SK-N-SH (cell line): ENCODE measurements at regions not wholly inside any gene's neighbourhood (a gene's known extent, or its start where the extent isn't known, plus 50 kb on each side); places are given as distances from the start of the nearest gene placed in this dataset.

ENCODE experiments used
- CTCF ChIA-PET: fragments of 300-600, 350-600 bp; formaldehyde crosslinking; extraction: SDS; loops from one replicate; lab custom pipeline; 2021; lab: Yijun Ruan, JAX
- POLR2A ChIA-PET: fragments of 350-600 bp; sonication (Branson Sonifier 250); formaldehyde crosslinking; extraction: SDS; loops from one replicate; lab custom pipeline; 2020; ENCODE audit warnings: antibody characterized with exemption, inconsistent platforms; lab: Yijun Ruan, JAX
- DNase-seq: peaks from one replicate; pipeline ENCODE4 v3.0.0; 2012
- H2AFZ ChIP-seq: fragments of 200-600 bp; sonication (generic); 2 replicates; pipeline ENCODE4 v1.8.1; 2016; ENCODE audit warnings: antibody characterized with exemption, mild to moderate bottlenecking, low read depth
- H3F3A ChIP-seq: fragments of 200-600 bp; sonication (generic); replicated peaks from 2 replicates; pipeline ENCODE3; 2016; ENCODE audit warnings: antibody characterized with exemption, mild to moderate bottlenecking; ENCODE audit not compliant: insufficient read depth
- H3K27ac ChIP-seq, 2 experiments: fragments of 200-500 bp in 1 of 2; fragments of 200-600 bp in 1 of 2; sonication (Bioruptor generic) in 1 of 2; sonication (generic), shearing (Covaris generic) in 1 of 2; 2 replicates each; pipeline versions ENCODE4 v1.5.1 to v1.6.1; 2014 to 2016; ENCODE audit warnings: low read depth in 2 of 2, inconsistent platforms in 1 of 2, low read length in 1 of 2, mild to moderate bottlenecking in 1 of 2, mixed read lengths in 1 of 2
- H3K27me3 ChIP-seq: fragments of 200-600 bp; sonication (generic), shearing (Covaris generic); 2 replicates; pipeline ENCODE4 v1.6.1; 2016; ENCODE audit warnings: mixed run types; ENCODE audit not compliant: insufficient read depth
- H3K36me3 ChIP-seq, 2 experiments: fragments of 200-500 bp in 1 of 2; fragments of 200-600 bp in 1 of 2; sonication (Bioruptor generic) in 1 of 2; sonication (generic) in 1 of 2; replicated peaks in 1 of 2; 2 replicates each; pipeline versions ENCODE3 to v1.5.1; 2014 to 2016; ENCODE audit warnings: low read length in 1 of 2, mild to moderate bottlenecking in 1 of 2; ENCODE audit not compliant: insufficient read depth in 2 of 2, control insufficient read depth in 1 of 2
- H3K4me1 ChIP-seq, 2 experiments: fragments of 200-500 bp in 1 of 2; fragments of 200-600 bp in 1 of 2; sonication (Bioruptor generic) in 1 of 2; sonication (generic), shearing (Covaris generic) in 1 of 2; 2 replicates each; pipeline versions ENCODE4 v1.5.1 to v1.6.1; 2014 to 2016; ENCODE audit warnings: low read depth in 1 of 2, low read length in 1 of 2, mixed run types in 1 of 2; ENCODE audit not compliant: insufficient read depth in 2 of 2, control insufficient read depth in 1 of 2
- H3K4me2 ChIP-seq: fragments of 200-600 bp; sonication (generic), shearing (Covaris generic); 2 replicates; pipeline ENCODE4 v1.6.1; 2017; ENCODE audit warnings: mixed run types
- H3K4me3 ChIP-seq, 2 experiments: fragments of 200-500 bp in 1 of 2; fragments of 200-600 bp in 1 of 2; sonication (Bioruptor generic) in 1 of 2; sonication (generic), shearing (Covaris generic) in 1 of 2; 2 replicates each; pipeline versions ENCODE4 v1.5.1 to v1.8.1; 2014 to 2016; ENCODE audit warnings: low read depth in 2 of 2, inconsistent platforms in 1 of 2, low read length in 1 of 2, mild to moderate bottlenecking in 1 of 2, mixed read lengths in 1 of 2, moderate library complexity in 1 of 2
- H3K79me2 ChIP-seq: fragments of 200-600 bp; sonication (generic); 2 replicates; pipeline ENCODE4 v1.8.1; 2017; ENCODE audit warnings: mild to moderate bottlenecking; ENCODE audit not compliant: insufficient read depth
- H3K9ac ChIP-seq: fragments of 200-600 bp; sonication (generic); 2 replicates; pipeline ENCODE4 v1.6.1; 2017; ENCODE audit warnings: mixed run types
- H3K9me2 ChIP-seq: fragments of 200-600 bp; sonication (generic); 2 replicates; pipeline ENCODE4 v1.6.1; 2017; ENCODE audit warnings: mixed run types
- H3K9me3 ChIP-seq: fragments of 200-600 bp; sonication (generic); 2 replicates; pipeline ENCODE4 v1.6.1; 2017; ENCODE audit warnings: mixed run types, mild to moderate bottlenecking, moderate library complexity
- H4K20me1 ChIP-seq: fragments of 200-600 bp; sonication (generic); 2 replicates; pipeline ENCODE4 v1.6.1; 2017; ENCODE audit warnings: mild to moderate bottlenecking, mixed run types; ENCODE audit not compliant: insufficient read depth
- ELF1 ChIP-seq: IDR thresholded peaks from 2 replicates; pipeline ENCODE4 v1.4.0; 2012
- EZH2phosphoT487 ChIP-seq: fragments of 200-600 bp; sonication (generic); IDR thresholded peaks from 2 replicates; pipeline ENCODE4 v1.6.1; 2017; ENCODE audit warnings: low read depth, mixed run types, mild to moderate bottlenecking, antibody characterized with exemption, moderate library complexity, borderline replicate concordance
- FOSL2 ChIP-seq: IDR thresholded peaks from 2 replicates; pipeline ENCODE4 v1.4.0; 2012; ENCODE audit warnings: low read depth, mild to moderate bottlenecking, moderate library complexity, borderline replicate concordance
- FOXJ3 ChIP-seq: sonication (generic); formaldehyde crosslinking; IDR thresholded peaks from 2 replicates; pipeline ENCODE4 v1.5.1; 2020; ENCODE audit warnings: mild to moderate bottlenecking, missing genetic modification reagents
- FOXM1 ChIP-seq: IDR thresholded peaks from 2 replicates; pipeline ENCODE4 v1.4.0; 2012; ENCODE audit warnings: low read depth, mild to moderate bottlenecking
- GATA2 ChIP-seq: sonication (generic); formaldehyde crosslinking; IDR thresholded peaks from 2 replicates; pipeline ENCODE4 v1.5.0; 2020; ENCODE audit warnings: mild to moderate bottlenecking, missing genetic modification reagents
- MEF2A ChIP-seq: IDR thresholded peaks from 2 replicates; pipeline ENCODE4 v1.4.0; 2012; ENCODE audit warnings: low read depth, borderline replicate concordance
- NFIC ChIP-seq: IDR thresholded peaks from 2 replicates; pipeline ENCODE4 v1.4.0; 2012; ENCODE audit warnings: borderline replicate concordance
- NRF1 ChIP-seq: IDR thresholded peaks from 2 replicates; pipeline ENCODE4 v1.6.1; 2012; ENCODE audit warnings: low read depth, mild to moderate bottlenecking, low read length
- RAD21 ChIP-seq: IDR thresholded peaks from 2 replicates; pipeline ENCODE4 v1.6.1; 2012; ENCODE audit warnings: mild to moderate bottlenecking, low read length
- RCOR1 ChIP-seq: fragments of 150-350 bp; IDR thresholded peaks from 2 replicates; pipeline ENCODE4 v1.6.1; 2017; ENCODE audit warnings: antibody characterized with exemption, low read length
- RXRA ChIP-seq: IDR thresholded peaks from 2 replicates; pipeline ENCODE4 v1.4.0; 2012; ENCODE audit warnings: low read depth, mild to moderate bottlenecking, borderline replicate concordance
- SIN3A ChIP-seq: IDR thresholded peaks from 2 replicates; pipeline ENCODE4 v1.6.1; 2012; ENCODE audit warnings: low read depth, mild to moderate bottlenecking, low read length, moderate library complexity, borderline replicate concordance
- TAF1 ChIP-seq: IDR thresholded peaks from 2 replicates; pipeline ENCODE4 v1.6.1; 2012; ENCODE audit warnings: low read depth, mild to moderate bottlenecking, low read length, moderate library complexity, borderline replicate concordance
- TF ChIP-seq, protein P1 (sequence below): IDR thresholded peaks from 2 replicates; pipeline ENCODE4 v1.6.1; 2012; ENCODE audit warnings: mild to moderate bottlenecking, low read depth, low read length, moderate library complexity
- TF ChIP-seq, protein P2 (sequence below): IDR thresholded peaks from 2 replicates; pipeline ENCODE4; 2012
- TF ChIP-seq, protein P3 (sequence below): IDR thresholded peaks from 2 replicates; pipeline ENCODE4 v1.4.0; 2012; ENCODE audit warnings: low read depth, borderline replicate concordance
- TF ChIP-seq, protein P4 (sequence below): IDR thresholded peaks from 2 replicates; pipeline ENCODE4 v1.4.0; 2012; ENCODE audit warnings: low read depth
- TF ChIP-seq, protein P5 (sequence below): fragments of 150-350 bp; IDR thresholded peaks from 2 replicates; pipeline ENCODE4 v1.6.1; 2017; ENCODE audit warnings: antibody characterized with exemption, low read length, low read depth, borderline replicate concordance

DNA sequence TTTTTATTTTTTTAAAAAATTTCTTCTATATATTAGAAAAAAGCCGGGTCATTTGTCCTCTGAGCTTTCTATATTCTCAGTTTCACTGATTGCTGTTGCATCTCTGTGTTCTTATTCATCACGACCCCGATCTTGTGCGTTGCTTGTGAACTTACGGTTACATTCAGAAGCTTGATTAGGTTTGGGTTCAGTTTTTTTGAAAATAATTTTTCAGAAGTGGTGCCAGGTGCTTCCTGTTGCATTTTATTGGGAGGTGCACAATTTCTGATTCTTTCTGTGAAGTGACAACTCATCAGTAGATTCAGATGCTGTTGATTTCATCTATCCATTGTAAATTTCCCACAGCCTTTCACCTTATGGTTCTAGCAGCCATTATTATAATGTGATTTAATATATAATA lies 147.3 kb downstream of the INHBB start (continued):
- TF ChIP-seq, protein P1, sequence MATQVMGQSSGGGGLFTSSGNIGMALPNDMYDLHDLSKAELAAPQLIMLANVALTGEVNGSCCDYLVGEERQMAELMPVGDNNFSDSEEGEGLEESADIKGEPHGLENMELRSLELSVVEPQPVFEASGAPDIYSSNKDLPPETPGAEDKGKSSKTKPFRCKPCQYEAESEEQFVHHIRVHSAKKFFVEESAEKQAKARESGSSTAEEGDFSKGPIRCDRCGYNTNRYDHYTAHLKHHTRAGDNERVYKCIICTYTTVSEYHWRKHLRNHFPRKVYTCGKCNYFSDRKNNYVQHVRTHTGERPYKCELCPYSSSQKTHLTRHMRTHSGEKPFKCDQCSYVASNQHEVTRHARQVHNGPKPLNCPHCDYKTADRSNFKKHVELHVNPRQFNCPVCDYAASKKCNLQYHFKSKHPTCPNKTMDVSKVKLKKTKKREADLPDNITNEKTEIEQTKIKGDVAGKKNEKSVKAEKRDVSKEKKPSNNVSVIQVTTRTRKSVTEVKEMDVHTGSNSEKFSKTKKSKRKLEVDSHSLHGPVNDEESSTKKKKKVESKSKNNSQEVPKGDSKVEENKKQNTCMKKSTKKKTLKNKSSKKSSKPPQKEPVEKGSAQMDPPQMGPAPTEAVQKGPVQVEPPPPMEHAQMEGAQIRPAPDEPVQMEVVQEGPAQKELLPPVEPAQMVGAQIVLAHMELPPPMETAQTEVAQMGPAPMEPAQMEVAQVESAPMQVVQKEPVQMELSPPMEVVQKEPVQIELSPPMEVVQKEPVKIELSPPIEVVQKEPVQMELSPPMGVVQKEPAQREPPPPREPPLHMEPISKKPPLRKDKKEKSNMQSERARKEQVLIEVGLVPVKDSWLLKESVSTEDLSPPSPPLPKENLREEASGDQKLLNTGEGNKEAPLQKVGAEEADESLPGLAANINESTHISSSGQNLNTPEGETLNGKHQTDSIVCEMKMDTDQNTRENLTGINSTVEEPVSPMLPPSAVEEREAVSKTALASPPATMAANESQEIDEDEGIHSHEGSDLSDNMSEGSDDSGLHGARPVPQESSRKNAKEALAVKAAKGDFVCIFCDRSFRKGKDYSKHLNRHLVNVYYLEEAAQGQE, result no peak
- TF ChIP-seq RAD21 (no peak), RCOR1 (no peak), FOXM1 (no peak), EZH2phosphoT487 (no peak), RXRA (no peak), SIN3A (no peak), FOSL2 (no peak)

DNA sequence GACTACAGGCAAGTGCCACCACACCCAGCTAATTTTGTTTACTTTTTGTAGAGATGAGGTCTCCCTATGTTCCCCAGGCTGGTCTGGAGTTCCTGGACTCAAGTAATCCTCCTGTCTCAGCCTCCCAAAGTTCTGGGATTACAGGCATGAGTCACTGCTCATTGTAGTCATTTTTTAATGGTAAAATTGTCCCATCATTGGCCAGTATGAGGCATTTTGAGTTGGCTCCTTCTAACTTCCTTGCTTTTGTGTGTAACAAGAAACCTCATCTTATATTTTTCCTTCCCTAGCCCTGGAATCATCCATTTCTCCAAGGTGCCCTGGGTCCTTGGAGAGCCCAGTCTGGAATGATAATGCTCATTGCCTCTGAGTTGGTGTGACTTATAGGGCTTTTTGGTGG lies 148.5 kb downstream of the INHBB start:
- Histone ChIP-seq H3K27ac (no peak overlapping the region), H3K9me3 (no peaks in the 10 kb centered on the region), H2AFZ (no peak overlapping the region), H4K20me1 (no peaks in the 10 kb centered on the region), H3K9me2 (no peaks in the 10 kb centered on the region), H3K27me3 (peaks cover 21% of the 10 kb centered on the region; the same call in 1 of the 2 replicates), H3K4me3 (no peak overlapping the region), H3K9ac (no peak overlapping the region), H3K4me2 (no peak overlapping the region), H3K79me2 (no peaks in the 10 kb centered on the region), H3K4me1 (no peaks in the 10 kb centered on the region), H3F3A (no peaks in the 10 kb centered on the region), H3K36me3 (no peaks in the 10 kb centered on the region)
- POLR2A ChIA-PET, result no interaction called here
- no peak for DNase-seq
- CTCF ChIA-PET, result interaction anchor here (1.0 kb wide), 1 partner anchor 13 kb away, joined by 3 read pairs; no protein-coding TSS in a partner anchor
- TF ChIP-seq MEF2A (no peak), SIN3A (no peak), ELF1 (no peak), GATA2 (no peak), NRF1 (no peak), RAD21 (no peak), RCOR1 (no peak), NFIC (no peak), TAF1 (no peak), FOXM1 (no peak), FOXJ3 (CRISPR knock-in tag) (no peak)
- TF ChIP-seq, protein P2, sequence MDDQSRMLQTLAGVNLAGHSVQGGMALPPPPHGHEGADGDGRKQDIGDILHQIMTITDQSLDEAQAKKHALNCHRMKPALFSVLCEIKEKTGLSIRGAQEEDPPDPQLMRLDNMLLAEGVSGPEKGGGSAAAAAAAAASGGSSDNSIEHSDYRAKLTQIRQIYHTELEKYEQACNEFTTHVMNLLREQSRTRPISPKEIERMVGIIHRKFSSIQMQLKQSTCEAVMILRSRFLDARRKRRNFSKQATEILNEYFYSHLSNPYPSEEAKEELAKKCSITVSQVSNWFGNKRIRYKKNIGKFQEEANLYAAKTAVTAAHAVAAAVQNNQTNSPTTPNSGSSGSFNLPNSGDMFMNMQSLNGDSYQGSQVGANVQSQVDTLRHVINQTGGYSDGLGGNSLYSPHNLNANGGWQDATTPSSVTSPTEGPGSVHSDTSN, result no peak
- TF ChIP-seq, protein P3, sequence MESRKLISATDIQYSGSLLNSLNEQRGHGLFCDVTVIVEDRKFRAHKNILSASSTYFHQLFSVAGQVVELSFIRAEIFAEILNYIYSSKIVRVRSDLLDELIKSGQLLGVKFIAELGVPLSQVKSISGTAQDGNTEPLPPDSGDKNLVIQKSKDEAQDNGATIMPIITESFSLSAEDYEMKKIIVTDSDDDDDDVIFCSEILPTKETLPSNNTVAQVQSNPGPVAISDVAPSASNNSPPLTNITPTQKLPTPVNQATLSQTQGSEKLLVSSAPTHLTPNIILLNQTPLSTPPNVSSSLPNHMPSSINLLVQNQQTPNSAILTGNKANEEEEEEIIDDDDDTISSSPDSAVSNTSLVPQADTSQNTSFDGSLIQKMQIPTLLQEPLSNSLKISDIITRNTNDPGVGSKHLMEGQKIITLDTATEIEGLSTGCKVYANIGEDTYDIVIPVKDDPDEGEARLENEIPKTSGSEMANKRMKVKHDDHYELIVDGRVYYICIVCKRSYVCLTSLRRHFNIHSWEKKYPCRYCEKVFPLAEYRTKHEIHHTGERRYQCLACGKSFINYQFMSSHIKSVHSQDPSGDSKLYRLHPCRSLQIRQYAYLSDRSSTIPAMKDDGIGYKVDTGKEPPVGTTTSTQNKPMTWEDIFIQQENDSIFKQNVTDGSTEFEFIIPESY, result no peak
- TF ChIP-seq, protein P4, sequence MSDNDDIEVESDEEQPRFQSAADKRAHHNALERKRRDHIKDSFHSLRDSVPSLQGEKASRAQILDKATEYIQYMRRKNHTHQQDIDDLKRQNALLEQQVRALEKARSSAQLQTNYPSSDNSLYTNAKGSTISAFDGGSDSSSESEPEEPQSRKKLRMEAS, result no peak
- TF ChIP-seq, protein P5, sequence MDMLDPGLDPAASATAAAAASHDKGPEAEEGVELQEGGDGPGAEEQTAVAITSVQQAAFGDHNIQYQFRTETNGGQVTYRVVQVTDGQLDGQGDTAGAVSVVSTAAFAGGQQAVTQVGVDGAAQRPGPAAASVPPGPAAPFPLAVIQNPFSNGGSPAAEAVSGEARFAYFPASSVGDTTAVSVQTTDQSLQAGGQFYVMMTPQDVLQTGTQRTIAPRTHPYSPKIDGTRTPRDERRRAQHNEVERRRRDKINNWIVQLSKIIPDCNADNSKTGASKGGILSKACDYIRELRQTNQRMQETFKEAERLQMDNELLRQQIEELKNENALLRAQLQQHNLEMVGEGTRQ, result no peak
- TF ChIP-seq, protein P1, result no peak
